SK-N-SH (cell line): ENCODE measurements at regions not wholly inside any gene's neighbourhood (a gene's known extent, or its start where the extent isn't known, plus 50 kb on each side); places are given as distances from the start of the nearest gene placed in this dataset.

Experiments
- EP300 ChIP-seq, 2 experiments: IDR thresholded peaks; 2 replicates each; pipeline versions ENCODE4 v1.4.0 to v1.6.1; 2012; ENCODE audit warnings: borderline replicate concordance in 1 of 2, low read depth in 1 of 2, low read length in 1 of 2
- FOXM1 ChIP-seq: IDR thresholded peaks from 2 replicates; pipeline ENCODE4 v1.4.0; 2012; ENCODE audit warnings: low read depth, mild to moderate bottlenecking
- NFIC ChIP-seq: IDR thresholded peaks from 2 replicates; pipeline ENCODE4 v1.4.0; 2012; ENCODE audit warnings: borderline replicate concordance
- PBX3 ChIP-seq: IDR thresholded peaks from 2 replicates; pipeline ENCODE4; 2012
- POLR2AphosphoS5 ChIP-seq: IDR thresholded peaks from 2 replicates; pipeline ENCODE4 v1.6.1; 2012; ENCODE audit warnings: low read depth, low read length
- RCOR1 ChIP-seq: fragments of 150-350 bp; IDR thresholded peaks from 2 replicates; pipeline ENCODE4 v1.6.1; 2017; ENCODE audit warnings: antibody characterized with exemption, low read length
- REST ChIP-seq: IDR thresholded peaks from 2 replicates; pipeline ENCODE4 v1.6.1; 2012; ENCODE audit warnings: mild to moderate bottlenecking, low read depth, low read length, moderate library complexity
- TAF1 ChIP-seq: IDR thresholded peaks from 2 replicates; pipeline ENCODE4 v1.6.1; 2012; ENCODE audit warnings: low read depth, mild to moderate bottlenecking, low read length, moderate library complexity, borderline replicate concordance
- TCF12 ChIP-seq: IDR thresholded peaks from 2 replicates; pipeline ENCODE4 v1.4.0; 2012
- USF2 ChIP-seq: fragments of 150-350 bp; IDR thresholded peaks from 2 replicates; pipeline ENCODE4 v1.6.1; 2017; ENCODE audit warnings: antibody characterized with exemption, low read length, low read depth, borderline replicate concordance
- YY1 ChIP-seq: IDR thresholded peaks from 2 replicates; pipeline ENCODE4 v1.4.0; 2012; ENCODE audit warnings: low read depth, mild to moderate bottlenecking
- TF ChIP-seq, protein P1 (sequence below): fragments of 200-600 bp; sonication (generic); IDR thresholded peaks from 2 replicates; pipeline ENCODE4 v1.6.1; 2017; ENCODE audit warnings: antibody characterized with exemption, mild to moderate bottlenecking, moderate library complexity
- TF ChIP-seq, protein P2 (sequence below): IDR thresholded peaks from 2 replicates; pipeline ENCODE4 v1.4.0; 2012; ENCODE audit warnings: low read depth, borderline replicate concordance

- no peak for TF ChIP-seq YY1
- TF ChIP-seq, protein P1, sequence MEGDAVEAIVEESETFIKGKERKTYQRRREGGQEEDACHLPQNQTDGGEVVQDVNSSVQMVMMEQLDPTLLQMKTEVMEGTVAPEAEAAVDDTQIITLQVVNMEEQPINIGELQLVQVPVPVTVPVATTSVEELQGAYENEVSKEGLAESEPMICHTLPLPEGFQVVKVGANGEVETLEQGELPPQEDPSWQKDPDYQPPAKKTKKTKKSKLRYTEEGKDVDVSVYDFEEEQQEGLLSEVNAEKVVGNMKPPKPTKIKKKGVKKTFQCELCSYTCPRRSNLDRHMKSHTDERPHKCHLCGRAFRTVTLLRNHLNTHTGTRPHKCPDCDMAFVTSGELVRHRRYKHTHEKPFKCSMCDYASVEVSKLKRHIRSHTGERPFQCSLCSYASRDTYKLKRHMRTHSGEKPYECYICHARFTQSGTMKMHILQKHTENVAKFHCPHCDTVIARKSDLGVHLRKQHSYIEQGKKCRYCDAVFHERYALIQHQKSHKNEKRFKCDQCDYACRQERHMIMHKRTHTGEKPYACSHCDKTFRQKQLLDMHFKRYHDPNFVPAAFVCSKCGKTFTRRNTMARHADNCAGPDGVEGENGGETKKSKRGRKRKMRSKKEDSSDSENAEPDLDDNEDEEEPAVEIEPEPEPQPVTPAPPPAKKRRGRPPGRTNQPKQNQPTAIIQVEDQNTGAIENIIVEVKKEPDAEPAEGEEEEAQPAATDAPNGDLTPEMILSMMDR, result no peak
- no peak for TF ChIP-seq TAF1
- TF ChIP-seq POLR2AphosphoS5, result no peak
- TF ChIP-seq EP300 (IDR thresholded peaks at IDR 0.05; ENCODE audit: borderline replicate concordance in 1 of 2, low read depth in 1 of 2, low read length in 1 of 2), result peak in 1 of 2 experiments; percentile 42; a peak in 1 of 4 replicates
- no peak for TF ChIP-seq USF2
- no peak for TF ChIP-seq NFIC
- no peak for TF ChIP-seq FOXM1
- TF ChIP-seq, protein P2, sequence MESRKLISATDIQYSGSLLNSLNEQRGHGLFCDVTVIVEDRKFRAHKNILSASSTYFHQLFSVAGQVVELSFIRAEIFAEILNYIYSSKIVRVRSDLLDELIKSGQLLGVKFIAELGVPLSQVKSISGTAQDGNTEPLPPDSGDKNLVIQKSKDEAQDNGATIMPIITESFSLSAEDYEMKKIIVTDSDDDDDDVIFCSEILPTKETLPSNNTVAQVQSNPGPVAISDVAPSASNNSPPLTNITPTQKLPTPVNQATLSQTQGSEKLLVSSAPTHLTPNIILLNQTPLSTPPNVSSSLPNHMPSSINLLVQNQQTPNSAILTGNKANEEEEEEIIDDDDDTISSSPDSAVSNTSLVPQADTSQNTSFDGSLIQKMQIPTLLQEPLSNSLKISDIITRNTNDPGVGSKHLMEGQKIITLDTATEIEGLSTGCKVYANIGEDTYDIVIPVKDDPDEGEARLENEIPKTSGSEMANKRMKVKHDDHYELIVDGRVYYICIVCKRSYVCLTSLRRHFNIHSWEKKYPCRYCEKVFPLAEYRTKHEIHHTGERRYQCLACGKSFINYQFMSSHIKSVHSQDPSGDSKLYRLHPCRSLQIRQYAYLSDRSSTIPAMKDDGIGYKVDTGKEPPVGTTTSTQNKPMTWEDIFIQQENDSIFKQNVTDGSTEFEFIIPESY, result no peak
- TF ChIP-seq REST, result no peak
- no peak for TF ChIP-seq TCF12
- TF ChIP-seq RCOR1, result no peak
- no peak for TF ChIP-seq PBX3
Measured at GRCh38 chr5:133708331-133708850, 96.0 kb upstream of the FSTL4 start.
